Left lung (tissue), 4 donors: ENCODE measurements at regions not wholly inside any gene's neighbourhood (a gene's known extent, or its start where the extent isn't known, plus 50 kb on each side); places are given as distances from the start of the nearest gene placed in this dataset.

ENCODE experiments used
- ATAC-seq: fragments of 200-7000 bp; cut with Tn5 transposase; one replicate; pipeline ENCODE4 v1.9.1; 2020; ENCODE audit warnings: moderate library complexity
- DNase-seq, 4 donors: peaks; one replicate each; pipeline ENCODE4 v3.0.0-alpha.2; 2013 to 2020
- H3K27ac ChIP-seq, 2 donors: fragments of 200-600 bp; sonication (generic) in 1 of 2; one replicate each; pipeline versions ENCODE4 v1.5.0 to v1.8.0; 2020 to 2021
- H3K27me3 ChIP-seq, 2 donors: fragments of 200-600 bp; sonication (generic) in 1 of 2; one replicate each; pipeline versions ENCODE4 v1.5.0 to v1.8.0; 2020 to 2021
- H3K36me3 ChIP-seq, 2 donors: fragments of 200-600 bp; sonication (generic) in 1 of 2; one replicate each; pipeline versions ENCODE4 v1.5.0 to v1.8.0; 2020 to 2021
- H3K4me1 ChIP-seq, 2 donors: fragments of 200-600 bp; one replicate each; pipeline ENCODE4 v1.8.0; 2021
- H3K4me3 ChIP-seq, 2 donors: fragments of 200-600 bp; sonication (generic) in 1 of 2; one replicate each; pipeline versions ENCODE4 v1.5.0 to v1.8.0; 2020 to 2021; ENCODE audit warnings: mild to moderate bottlenecking in 1 of 2
- H3K9me3 ChIP-seq, 2 donors: fragments of 200-600 bp; sonication (generic) in 1 of 2; one replicate each; pipeline versions ENCODE4 v1.5.0 to v1.8.0; 2020 to 2021
- CTCF ChIP-seq, 2 donors: fragments of 200-600 bp; sonication (generic) in 1 of 2; IDR thresholded peaks; one replicate each; pipeline versions ENCODE4 v1.5.0 to v1.8.0; 2021; ENCODE audit warnings: antibody characterized with exemption in 2 of 2
- intact Hi-C, 2 donors: fragments of 100-400 bp; cut with DNase I; formaldehyde crosslinking; loops; one replicate each; pipeline versions ENCODE4 v1.11.2 to v1.14.2; 2022
- donor health status: DM: no; HTN: yes; CAD: no.
- donor health status: DM: no; HTN: no; CAD: no.

DNA sequence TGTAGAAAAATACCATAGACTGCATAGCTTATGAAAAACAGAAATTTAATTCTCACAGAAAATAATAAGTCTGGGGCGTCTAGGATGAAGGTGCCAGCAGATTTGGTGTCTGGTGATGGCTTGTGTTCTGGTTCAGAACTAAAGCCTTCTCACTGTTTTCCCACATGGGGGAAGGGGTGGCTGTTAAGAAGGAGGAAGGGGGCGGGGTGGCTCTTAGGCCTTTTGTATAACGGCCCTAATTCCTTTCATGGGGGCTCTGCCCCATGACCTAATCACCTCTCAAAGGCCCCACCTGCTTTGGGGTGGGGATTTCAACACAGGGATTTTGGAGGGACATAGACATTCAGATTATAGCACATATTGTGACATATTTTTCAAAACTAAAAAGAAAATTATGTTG is 173.2 kb upstream of the TECRL start:
- H3K27me3 ChIP-seq: no peaks in the 10 kb centered on the region
- H3K36me3 ChIP-seq: no peaks in the 10 kb centered on the region
- intact Hi-C loops: no loop called here
- H3K4me3 ChIP-seq: no peak overlapping the region
- no peak overlapping the region for H3K27ac ChIP-seq
- ATAC-seq (no peak), DNase-seq (no peak)
- H3K4me1 ChIP-seq: no peaks in the 10 kb centered on the region
- TF ChIP-seq CTCF (IDR thresholded peaks at IDR 0.05): no peak
- H3K9me3 ChIP-seq: no peaks in the 10 kb centered on the region

DNA sequence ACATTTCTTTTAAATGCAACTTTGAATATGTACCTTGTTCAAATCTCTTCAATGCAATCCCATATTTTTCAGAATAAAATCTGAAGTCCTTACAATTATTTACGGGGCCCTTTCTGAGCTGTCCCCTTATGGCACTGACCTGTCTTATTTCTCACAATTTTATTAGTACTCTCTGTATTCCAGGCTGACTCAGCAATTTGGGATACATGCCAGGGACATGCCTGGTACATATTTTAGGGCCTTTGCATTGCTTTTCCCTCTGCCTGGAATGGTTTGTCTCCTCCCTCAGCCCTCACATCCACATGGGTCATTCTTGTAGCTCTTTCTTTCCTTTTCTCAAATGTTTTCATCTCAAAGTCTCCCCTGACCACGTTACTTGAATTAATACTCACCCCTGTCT is 172.2 kb upstream of the TECRL start:
- no peak for DNase-seq
- Histone ChIP-seq H3K4me1 (no peaks in the 10 kb centered on the region), H3K27me3 (no peaks in the 10 kb centered on the region), H3K27ac (no peak overlapping the region), H3K4me3 (no peak overlapping the region), H3K36me3 (no peaks in the 10 kb centered on the region), H3K9me3 (no peaks in the 10 kb centered on the region)
- ATAC-seq: no peak
- intact Hi-C loops: no loop called here
- TF ChIP-seq CTCF (IDR thresholded peaks at IDR 0.05): no peak

GRCh38 chr4:64564126-64564525 is 154.9 kb upstream of the TECRL start:
- H3K4me1 ChIP-seq: no peaks in the 10 kb centered on the region
- intact Hi-C loops: no loop called here
- H3K27ac ChIP-seq: no peak overlapping the region
- no peaks in the 10 kb centered on the region for H3K9me3 ChIP-seq
- no peaks in the 10 kb centered on the region for H3K36me3 ChIP-seq
- no peaks in the 10 kb centered on the region for H3K27me3 ChIP-seq
- ATAC-seq (no peak), DNase-seq (no peak)
- H3K4me3 ChIP-seq: no peak overlapping the region
- no peak for TF ChIP-seq CTCF (IDR thresholded peaks at IDR 0.05)

- H3K36me3 ChIP-seq: no peaks in the 10 kb centered on the region
- no peaks in the 10 kb centered on the region for H3K4me1 ChIP-seq
- no peak for DNase-seq
- no peaks in the 10 kb centered on the region for H3K9me3 ChIP-seq
- no peak overlapping the region for H3K4me3 ChIP-seq
- H3K27ac ChIP-seq: no peak overlapping the region
- no peak for TF ChIP-seq CTCF (IDR thresholded peaks at IDR 0.05)
- ATAC-seq: no peak
- intact Hi-C loops: no loop called here
- H3K27me3 ChIP-seq: no peaks in the 10 kb centered on the region
Observed at GRCh38 chr4:64559571-64559970, 150.3 kb upstream of the TECRL start.

DNA sequence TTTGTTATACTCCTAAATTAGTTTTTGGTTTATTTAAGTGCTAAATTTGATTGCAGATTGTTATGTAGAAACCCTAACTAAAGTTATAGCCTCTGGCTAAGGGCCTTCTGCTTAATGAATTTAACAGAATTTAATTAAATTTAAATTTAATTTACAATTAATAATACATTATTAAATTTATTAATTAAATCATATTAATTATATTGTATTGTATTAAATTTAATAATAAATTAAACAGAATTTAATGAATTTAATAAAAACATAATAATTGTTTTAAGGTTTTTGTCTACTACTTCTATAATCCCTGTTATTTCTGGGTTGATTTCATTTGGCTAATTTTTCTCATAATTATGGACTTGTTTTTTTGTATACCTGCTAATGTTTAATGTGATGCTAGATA is 141.9 kb upstream of the TECRL start:
- ATAC-seq: no peak

More for the DNA sequence above, 141.9 kb upstream of the TECRL start:
- no peak for TF ChIP-seq CTCF (IDR thresholded peaks at IDR 0.05)
- Histone ChIP-seq H3K27ac (no peak overlapping the region), H3K4me1 (no peaks in the 10 kb centered on the region), H3K9me3 (no peaks in the 10 kb centered on the region), H3K27me3 (no peaks in the 10 kb centered on the region), H3K36me3 (no peaks in the 10 kb centered on the region), H3K4me3 (no peak overlapping the region)
- DNase-seq: no peak
- intact Hi-C loops: no loop called here
